SK-N-SH treated with all-trans-retinoic acid at 6 μM for 48 hours (cell line): ENCODE measurements at regions not wholly inside any gene's neighbourhood (a gene's known extent, or its start where the extent isn't known, plus 50 kb on each side); places are given as distances from the start of the nearest gene placed in this dataset.

ENCODE experiments used
- ATAC-seq: fragments of 200-7000 bp; cut with Tn5 transposase; 3 replicates; pipeline ENCODE4 v1.9.1; 2020; ENCODE audit warnings: mild to moderate bottlenecking, moderate library complexity
- ARNTL ChIP-seq: fragments of 450-650 bp; formaldehyde crosslinking; IDR thresholded peaks from 2 replicates; pipeline ENCODE4 v1.5.0; 2020; ENCODE audit warnings: low read depth, mild to moderate bottlenecking, moderate library complexity, borderline replicate concordance
- BACH2 ChIP-seq: fragments of 250-450 bp; sonication (Bioruptor Pico); IDR thresholded peaks from 2 replicates; pipeline ENCODE4 v1.9.0; 2021; ENCODE audit warnings: mild to moderate bottlenecking, borderline replicate concordance
- CSDC2 ChIP-seq: fragments of 250-450 bp; sonication (Bioruptor Pico); IDR thresholded peaks from 2 replicates; pipeline ENCODE4 v1.5.0; 2020; ENCODE audit warnings: mild to moderate bottlenecking, moderate library complexity
- ESRRG ChIP-seq: fragments of 250-450 bp; sonication (Bioruptor Pico); IDR thresholded peaks from 2 replicates; pipeline ENCODE4 v1.6.1; 2021; ENCODE audit warnings: mild to moderate bottlenecking
- GLIS3 ChIP-seq: fragments of 250-450 bp; sonication (Bioruptor Pico); IDR thresholded peaks from 2 replicates; pipeline ENCODE4 v1.5.0; 2020; ENCODE audit warnings: mild to moderate bottlenecking, moderate library complexity
- ISL1 ChIP-seq: fragments of 250-450 bp; sonication (Bioruptor Pico); IDR thresholded peaks from 2 replicates; pipeline ENCODE4 v2.1.2; 2022; ENCODE audit warnings: mild to moderate bottlenecking, moderate library complexity
- PPARA ChIP-seq: fragments of 250-450 bp; sonication (Bioruptor Pico); IDR thresholded peaks from 2 replicates; pipeline ENCODE4 v1.5.0; 2020; ENCODE audit warnings: mild to moderate bottlenecking, borderline replicate concordance
- RARB ChIP-seq: fragments of 250-450 bp; sonication (Bioruptor Pico); IDR thresholded peaks from 2 replicates; pipeline ENCODE4 v1.8.0; 2021; ENCODE audit warnings: mild to moderate bottlenecking, moderate library complexity
- SNAI2 ChIP-seq: fragments of 250-450 bp; sonication (Bioruptor Pico); IDR thresholded peaks from 2 replicates; pipeline ENCODE4 v1.5.0; 2020; ENCODE audit warnings: mild to moderate bottlenecking, moderate library complexity
- TOX ChIP-seq: fragments of 250-450 bp; sonication (Bioruptor Pico); IDR thresholded peaks from 2 replicates; pipeline ENCODE4 v1.8.0; 2021; ENCODE audit warnings: mild to moderate bottlenecking, moderate library complexity, borderline replicate concordance
- ZC3H10 ChIP-seq: fragments of 250-450 bp; sonication (Bioruptor Pico); IDR thresholded peaks from 2 replicates; pipeline ENCODE4 v1.5.1; 2021; ENCODE audit warnings: mild to moderate bottlenecking, moderate library complexity
- ZFP3 ChIP-seq: fragments of 250-450 bp; sonication (Bioruptor Pico); IDR thresholded peaks from 2 replicates; pipeline ENCODE4 v1.5.0; 2020; ENCODE audit warnings: mild to moderate bottlenecking, moderate library complexity
- ZFP30 ChIP-seq: fragments of 450-650 bp; formaldehyde crosslinking; IDR thresholded peaks from 2 replicates; pipeline ENCODE4 v1.5.0; 2022; ENCODE audit warnings: mild to moderate bottlenecking, moderate library complexity
- ZNF70 ChIP-seq: fragments of 450-650 bp; formaldehyde crosslinking; IDR thresholded peaks from 2 replicates; pipeline ENCODE4 v1.5.0; 2020; ENCODE audit warnings: mild to moderate bottlenecking, moderate library complexity
- ZNF8 ChIP-seq: fragments of 450-650 bp; formaldehyde crosslinking; IDR thresholded peaks from 2 replicates; pipeline ENCODE4 v1.5.0; 2020; ENCODE audit warnings: mild to moderate bottlenecking, moderate library complexity
- TF ChIP-seq, protein P1 (sequence below): fragments of 250-450 bp; sonication (Bioruptor Pico); IDR thresholded peaks from 2 replicates; pipeline ENCODE4 v1.5.0; 2020; ENCODE audit warnings: mild to moderate bottlenecking, moderate library complexity
- TF ChIP-seq, protein P2 (sequence below): fragments of 250-450 bp; sonication (Bioruptor Pico); IDR thresholded peaks from 2 replicates; pipeline ENCODE4 v1.8.0; 2020; ENCODE audit warnings: mild to moderate bottlenecking, moderate library complexity, borderline replicate concordance
- TF ChIP-seq, protein P3 (sequence below): fragments of 250-450 bp; sonication (Bioruptor Pico); IDR thresholded peaks from 2 replicates; pipeline ENCODE4 v1.8.0; 2021; ENCODE audit warnings: low read depth, mild to moderate bottlenecking, moderate library complexity, borderline replicate concordance
- TF ChIP-seq, protein P4 (sequence below): fragments of 250-450 bp; sonication (Bioruptor Pico); IDR thresholded peaks from 2 replicates; pipeline ENCODE4 v1.5.1; 2020; ENCODE audit warnings: low read depth, mild to moderate bottlenecking, moderate library complexity
- TF ChIP-seq, protein P5 (sequence below): fragments of 250-450 bp; sonication (Bioruptor Pico); IDR thresholded peaks from 2 replicates; pipeline ENCODE4 v1.5.1; 2021; ENCODE audit warnings: mild to moderate bottlenecking, moderate library complexity

DNA sequence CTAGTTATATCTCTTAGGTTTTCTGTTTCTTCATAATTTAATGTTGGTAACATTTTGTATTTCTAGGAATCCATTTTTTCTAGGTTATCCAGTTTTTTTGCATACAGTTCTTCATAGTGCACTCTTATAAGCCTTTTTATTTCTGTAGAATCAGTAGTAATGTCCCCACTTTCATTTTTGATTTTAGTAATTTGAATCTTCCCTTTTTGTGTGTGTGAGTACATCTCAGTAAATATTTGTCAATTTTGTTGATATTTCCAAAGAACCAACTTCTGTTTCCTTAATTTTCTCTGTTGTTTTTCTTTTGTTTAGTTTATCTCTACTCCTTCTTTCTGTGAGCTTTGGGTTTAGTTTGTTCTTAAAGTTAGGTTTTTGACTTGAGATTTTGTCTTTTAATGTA, 507.3 kb upstream of the RGS6 start:
- ATAC-seq, result no peak
- TF ChIP-seq ZNF70 (no peak), BACH2 (CRISPR knock-in tag) (no peak), ZNF8 (CRISPR knock-in tag) (no peak)

DNA sequence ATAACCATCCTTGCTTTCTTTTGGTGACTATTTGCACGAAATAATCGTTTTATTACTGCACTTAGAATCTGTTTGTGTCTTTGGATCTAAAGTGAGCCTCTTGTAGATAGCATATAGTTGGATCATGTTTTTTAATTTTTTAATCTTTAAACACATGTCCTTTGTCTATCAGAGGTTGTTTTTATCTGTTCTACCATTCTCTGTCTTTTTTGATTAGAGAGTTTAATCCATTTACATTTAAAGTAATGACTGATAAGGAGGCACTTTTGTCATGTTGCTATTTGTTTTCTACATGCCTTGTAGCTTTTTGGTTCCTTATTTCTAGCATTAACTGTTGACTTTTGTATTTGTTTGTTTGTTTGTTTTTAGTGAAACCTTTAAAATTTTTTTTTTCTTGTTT, 506.2 kb upstream of the RGS6 start:
- no peak for TF ChIP-seq ARNTL (CRISPR knock-in tag)
- no peak for TF ChIP-seq ISL1
- no peak for TF ChIP-seq ZNF70
- TF ChIP-seq ZNF8 (CRISPR knock-in tag), result no peak
- no peak for TF ChIP-seq GLIS3 (CRISPR knock-in tag)
- TF ChIP-seq, protein P1, sequence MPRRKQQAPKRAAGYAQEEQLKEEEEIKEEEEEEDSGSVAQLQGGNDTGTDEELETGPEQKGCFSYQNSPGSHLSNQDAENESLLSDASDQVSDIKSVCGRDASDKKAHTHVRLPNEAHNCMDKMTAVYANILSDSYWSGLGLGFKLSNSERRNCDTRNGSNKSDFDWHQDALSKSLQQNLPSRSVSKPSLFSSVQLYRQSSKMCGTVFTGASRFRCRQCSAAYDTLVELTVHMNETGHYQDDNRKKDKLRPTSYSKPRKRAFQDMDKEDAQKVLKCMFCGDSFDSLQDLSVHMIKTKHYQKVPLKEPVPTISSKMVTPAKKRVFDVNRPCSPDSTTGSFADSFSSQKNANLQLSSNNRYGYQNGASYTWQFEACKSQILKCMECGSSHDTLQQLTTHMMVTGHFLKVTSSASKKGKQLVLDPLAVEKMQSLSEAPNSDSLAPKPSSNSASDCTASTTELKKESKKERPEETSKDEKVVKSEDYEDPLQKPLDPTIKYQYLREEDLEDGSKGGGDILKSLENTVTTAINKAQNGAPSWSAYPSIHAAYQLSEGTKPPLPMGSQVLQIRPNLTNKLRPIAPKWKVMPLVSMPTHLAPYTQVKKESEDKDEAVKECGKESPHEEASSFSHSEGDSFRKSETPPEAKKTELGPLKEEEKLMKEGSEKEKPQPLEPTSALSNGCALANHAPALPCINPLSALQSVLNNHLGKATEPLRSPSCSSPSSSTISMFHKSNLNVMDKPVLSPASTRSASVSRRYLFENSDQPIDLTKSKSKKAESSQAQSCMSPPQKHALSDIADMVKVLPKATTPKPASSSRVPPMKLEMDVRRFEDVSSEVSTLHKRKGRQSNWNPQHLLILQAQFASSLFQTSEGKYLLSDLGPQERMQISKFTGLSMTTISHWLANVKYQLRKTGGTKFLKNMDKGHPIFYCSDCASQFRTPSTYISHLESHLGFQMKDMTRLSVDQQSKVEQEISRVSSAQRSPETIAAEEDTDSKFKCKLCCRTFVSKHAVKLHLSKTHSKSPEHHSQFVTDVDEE, result no peak
- TF ChIP-seq CSDC2 (CRISPR knock-in tag), result no peak
- TF ChIP-seq, protein P2, sequence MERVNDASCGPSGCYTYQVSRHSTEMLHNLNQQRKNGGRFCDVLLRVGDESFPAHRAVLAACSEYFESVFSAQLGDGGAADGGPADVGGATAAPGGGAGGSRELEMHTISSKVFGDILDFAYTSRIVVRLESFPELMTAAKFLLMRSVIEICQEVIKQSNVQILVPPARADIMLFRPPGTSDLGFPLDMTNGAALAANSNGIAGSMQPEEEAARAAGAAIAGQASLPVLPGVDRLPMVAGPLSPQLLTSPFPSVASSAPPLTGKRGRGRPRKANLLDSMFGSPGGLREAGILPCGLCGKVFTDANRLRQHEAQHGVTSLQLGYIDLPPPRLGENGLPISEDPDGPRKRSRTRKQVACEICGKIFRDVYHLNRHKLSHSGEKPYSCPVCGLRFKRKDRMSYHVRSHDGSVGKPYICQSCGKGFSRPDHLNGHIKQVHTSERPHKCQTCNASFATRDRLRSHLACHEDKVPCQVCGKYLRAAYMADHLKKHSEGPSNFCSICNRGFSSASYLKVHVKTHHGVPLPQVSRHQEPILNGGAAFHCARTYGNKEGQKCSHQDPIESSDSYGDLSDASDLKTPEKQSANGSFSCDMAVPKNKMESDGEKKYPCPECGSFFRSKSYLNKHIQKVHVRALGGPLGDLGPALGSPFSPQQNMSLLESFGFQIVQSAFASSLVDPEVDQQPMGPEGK (CRISPR knock-in tag), result no peak
- TF ChIP-seq ZFP3 (CRISPR knock-in tag), result no peak
- no peak for TF ChIP-seq SNAI2 (CRISPR knock-in tag)
- TF ChIP-seq ZFP30 (CRISPR knock-in tag), result no peak
- TF ChIP-seq, protein P3, sequence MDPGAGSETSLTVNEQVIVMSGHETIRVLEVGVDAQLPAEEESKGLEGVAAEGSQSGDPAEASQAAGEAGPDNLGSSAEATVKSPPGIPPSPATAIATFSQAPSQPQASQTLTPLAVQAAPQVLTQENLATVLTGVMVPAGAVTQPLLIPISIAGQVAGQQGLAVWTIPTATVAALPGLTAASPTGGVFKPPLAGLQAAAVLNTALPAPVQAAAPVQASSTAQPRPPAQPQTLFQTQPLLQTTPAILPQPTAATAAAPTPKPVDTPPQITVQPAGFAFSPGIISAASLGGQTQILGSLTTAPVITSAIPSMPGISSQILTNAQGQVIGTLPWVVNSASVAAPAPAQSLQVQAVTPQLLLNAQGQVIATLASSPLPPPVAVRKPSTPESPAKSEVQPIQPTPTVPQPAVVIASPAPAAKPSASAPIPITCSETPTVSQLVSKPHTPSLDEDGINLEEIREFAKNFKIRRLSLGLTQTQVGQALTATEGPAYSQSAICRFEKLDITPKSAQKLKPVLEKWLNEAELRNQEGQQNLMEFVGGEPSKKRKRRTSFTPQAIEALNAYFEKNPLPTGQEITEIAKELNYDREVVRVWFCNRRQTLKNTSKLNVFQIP (CRISPR knock-in tag), result no peak
- ATAC-seq, result no peak

DNA sequence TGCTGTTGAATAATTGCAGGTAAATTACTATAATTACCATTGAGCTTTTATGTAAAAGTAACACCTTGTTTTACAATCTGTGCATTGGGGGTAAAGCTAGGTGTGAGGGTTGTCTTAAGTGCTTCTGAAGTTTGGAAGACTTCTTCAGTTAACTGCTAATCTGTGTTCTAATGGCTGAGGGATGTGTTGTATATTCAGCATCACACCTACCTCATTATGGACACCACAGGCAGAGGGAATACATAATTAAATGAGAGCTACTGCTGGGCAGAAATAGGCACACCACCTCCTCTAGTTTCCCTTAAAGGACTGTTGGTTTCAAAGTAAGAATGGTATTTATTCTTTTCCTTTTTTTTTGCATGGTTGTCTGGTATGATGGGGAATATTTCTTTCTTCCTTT, 502.3 kb upstream of the RGS6 start:
- ATAC-seq, result no peak
- TF ChIP-seq ESRRG (CRISPR knock-in tag), result no peak
- no peak for TF ChIP-seq TOX (CRISPR knock-in tag)
- TF ChIP-seq ZC3H10, result no peak
- TF ChIP-seq ARNTL (CRISPR knock-in tag), result no peak
- TF ChIP-seq BACH2 (CRISPR knock-in tag), result no peak
- TF ChIP-seq, protein P3 (CRISPR knock-in tag), result no peak
- TF ChIP-seq PPARA, result no peak
- no peak for TF ChIP-seq ZNF70
- TF ChIP-seq GLIS3 (CRISPR knock-in tag), result no peak
- no peak for TF ChIP-seq SNAI2 (CRISPR knock-in tag)
- TF ChIP-seq, protein P1, result no peak
- TF ChIP-seq RARB (CRISPR knock-in tag), result no peak
- TF ChIP-seq, protein P4, sequence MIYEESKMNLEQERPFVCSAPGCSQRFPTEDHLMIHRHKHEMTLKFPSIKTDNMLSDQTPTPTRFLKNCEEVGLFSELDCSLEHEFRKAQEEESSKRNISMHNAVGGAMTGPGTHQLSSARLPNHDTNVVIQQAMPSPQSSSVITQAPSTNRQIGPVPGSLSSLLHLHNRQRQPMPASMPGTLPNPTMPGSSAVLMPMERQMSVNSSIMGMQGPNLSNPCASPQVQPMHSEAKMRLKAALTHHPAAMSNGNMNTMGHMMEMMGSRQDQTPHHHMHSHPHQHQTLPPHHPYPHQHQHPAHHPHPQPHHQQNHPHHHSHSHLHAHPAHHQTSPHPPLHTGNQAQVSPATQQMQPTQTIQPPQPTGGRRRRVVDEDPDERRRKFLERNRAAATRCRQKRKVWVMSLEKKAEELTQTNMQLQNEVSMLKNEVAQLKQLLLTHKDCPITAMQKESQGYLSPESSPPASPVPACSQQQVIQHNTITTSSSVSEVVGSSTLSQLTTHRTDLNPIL, result no peak
- TF ChIP-seq, protein P2 (CRISPR knock-in tag), result no peak
- TF ChIP-seq ZNF8 (CRISPR knock-in tag), result no peak
- TF ChIP-seq ZFP3 (CRISPR knock-in tag), result no peak
- TF ChIP-seq ISL1, result no peak
- TF ChIP-seq, protein P5, sequence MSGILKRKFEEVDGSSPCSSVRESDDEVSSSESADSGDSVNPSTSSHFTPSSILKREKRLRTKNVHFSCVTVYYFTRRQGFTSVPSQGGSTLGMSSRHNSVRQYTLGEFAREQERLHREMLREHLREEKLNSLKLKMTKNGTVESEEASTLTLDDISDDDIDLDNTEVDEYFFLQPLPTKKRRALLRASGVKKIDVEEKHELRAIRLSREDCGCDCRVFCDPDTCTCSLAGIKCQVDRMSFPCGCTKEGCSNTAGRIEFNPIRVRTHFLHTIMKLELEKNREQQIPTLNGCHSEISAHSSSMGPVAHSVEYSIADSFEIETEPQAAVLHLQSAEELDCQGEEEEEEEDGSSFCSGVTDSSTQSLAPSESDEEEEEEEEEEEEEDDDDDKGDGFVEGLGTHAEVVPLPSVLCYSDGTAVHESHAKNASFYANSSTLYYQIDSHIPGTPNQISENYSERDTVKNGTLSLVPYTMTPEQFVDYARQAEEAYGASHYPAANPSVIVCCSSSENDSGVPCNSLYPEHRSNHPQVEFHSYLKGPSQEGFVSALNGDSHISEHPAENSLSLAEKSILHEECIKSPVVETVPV (CRISPR knock-in tag), result no peak
- TF ChIP-seq CSDC2 (CRISPR knock-in tag), result no peak
- no peak for TF ChIP-seq ZFP30 (CRISPR knock-in tag)
